Keratinocyte (primary cell): ENCODE measurements at regions not wholly inside any gene's neighbourhood (a gene's known extent, or its start where the extent isn't known, plus 50 kb on each side); places are given as distances from the start of the nearest gene placed in this dataset.

Experiments
- DNase-seq: peaks from one replicate; pipeline ENCODE4 v3.0.0-alpha.2; 2011; ENCODE audit warnings: low read depth, missing footprints, low spot score
- FAIRE-seq: peaks from 2 replicates; lab custom pipeline; 2011; peaks lifted over from hg19 to GRCh38; lab: Jason Lieb, UNC
- H2AFZ ChIP-seq: 2 replicates; pipeline ENCODE4 v1.6.0; 2012; ENCODE audit warnings: low read length, control low read depth, inconsistent platforms; ENCODE audit not compliant: control insufficient read depth
- H3K27ac ChIP-seq: 2 replicates; pipeline ENCODE4 v1.5.1; 2011; ENCODE audit warnings: low read length; ENCODE audit not compliant: control insufficient read depth, insufficient read depth
- H3K27me3 ChIP-seq: 3 replicates; pipeline ENCODE4 v1.6.0; 2011; ENCODE audit warnings: low read length; ENCODE audit not compliant: control insufficient read depth, insufficient read depth; ENCODE audit errors: extremely low read depth
- H3K36me3 ChIP-seq, 2 experiments: 2 replicates in 1 of 2; 3 replicates in 1 of 2; pipeline ENCODE4 v1.5.1; 2011; ENCODE audit warnings: low read length in 2 of 2, mild to moderate bottlenecking in 1 of 2; ENCODE audit not compliant: control insufficient read depth in 2 of 2, insufficient read depth in 2 of 2; ENCODE audit errors: extremely low read depth in 1 of 2
- H3K4me1 ChIP-seq: 3 replicates; pipeline ENCODE4 v1.5.1; 2011; ENCODE audit warnings: low read length; ENCODE audit not compliant: control insufficient read depth, insufficient read depth; ENCODE audit errors: extremely low read depth
- H3K4me2 ChIP-seq: 3 replicates; pipeline ENCODE4 v1.6.0; 2011; ENCODE audit warnings: low read depth, low read length; ENCODE audit not compliant: control insufficient read depth, insufficient read depth; ENCODE audit errors: extremely low read depth
- H3K4me3 ChIP-seq, 3 experiments: fragments of 200-600 bp in 1 of 3; sonication (generic) in 1 of 3; 2 replicates in 2 of 3; 3 replicates in 1 of 3; pipeline ENCODE4 v1.5.1; 2011 to 2016; ENCODE audit warnings: low read length in 3 of 3, mild to moderate bottlenecking in 3 of 3, control low read depth in 2 of 3, inconsistent platforms in 1 of 3, low read depth in 1 of 3, mixed read lengths in 1 of 3, mixed run types in 1 of 3, moderate library complexity in 1 of 3; ENCODE audit not compliant: control insufficient read depth in 2 of 3, insufficient read depth in 2 of 3; ENCODE audit errors: extremely low read depth in 1 of 3
- H3K79me2 ChIP-seq: 2 replicates; pipeline ENCODE4 v1.6.0; 2012; ENCODE audit warnings: low read length; ENCODE audit not compliant: control insufficient read depth, insufficient read depth
- H3K9ac ChIP-seq: 3 replicates; pipeline ENCODE4 v1.6.0; 2011; ENCODE audit warnings: low read length; ENCODE audit not compliant: control insufficient read depth, insufficient read depth; ENCODE audit errors: extremely low read depth
- H3K9me1 ChIP-seq: 3 replicates; pipeline ENCODE4 v1.6.0; 2011; ENCODE audit warnings: low read length; ENCODE audit not compliant: control insufficient read depth, insufficient read depth; ENCODE audit errors: extremely low read depth
- H3K9me3 ChIP-seq: 2 replicates; pipeline ENCODE4 v1.5.1; 2012; ENCODE audit warnings: low read depth, low read length; ENCODE audit not compliant: control insufficient read depth
- H4K20me1 ChIP-seq: 3 replicates; pipeline ENCODE4 v1.6.0; 2011; ENCODE audit warnings: low read length; ENCODE audit not compliant: control insufficient read depth, insufficient read depth; ENCODE audit errors: extremely low read depth
- EZH2 ChIP-seq: IDR thresholded peaks from one replicate; pipeline ENCODE4 v1.6.1; 2012; ENCODE audit warnings: inconsistent platforms, mild to moderate bottlenecking, low read length, moderate library complexity
- dilution Hi-C: fragments of 300-500 bp; cut with MboI; formaldehyde crosslinking; loops from one replicate; pipeline ENCODE4 v1.7.0; 2020; ENCODE audit warnings: low sequenced_read_pairs; ENCODE audit not compliant: extremely low pct_ligation_motif_present
- TF ChIP-seq, protein P1 (sequence below), 3 experiments: IDR thresholded peaks in 1 of 3; conservative IDR thresholded peaks in 1 of 3; optimal IDR thresholded peaks in 1 of 3; 2 replicates in 2 of 3; 3 replicates in 1 of 3; pipeline versions ENCODE3 to v1.5.1; 2011; ENCODE audit warnings: low read length in 3 of 3, mild to moderate bottlenecking in 3 of 3, moderate library complexity in 2 of 3, control low read depth in 1 of 3, inconsistent platforms in 1 of 3; ENCODE audit not compliant: insufficient read depth in 2 of 3; ENCODE audit errors: extremely low read depth in 1 of 3

- FAIRE-seq = no peak
- Histone ChIP-seq H3K27ac (no peak overlapping the region), H3K27me3 (no peaks in the 10 kb centered on the region), H3K4me1 (no peaks in the 10 kb centered on the region), H3K9ac (no peak overlapping the region), H3K36me3 (no peaks in the 10 kb centered on the region), H3K79me2 (no peaks in the 10 kb centered on the region), H3K4me3 (no peak overlapping the region), H4K20me1 (no peaks in the 10 kb centered on the region), H3K9me3 (no peaks in the 10 kb centered on the region), H2AFZ (no peak overlapping the region), H3K4me2 (no peak overlapping the region), H3K9me1 (no peaks in the 10 kb centered on the region)
- TF ChIP-seq, protein P1, sequence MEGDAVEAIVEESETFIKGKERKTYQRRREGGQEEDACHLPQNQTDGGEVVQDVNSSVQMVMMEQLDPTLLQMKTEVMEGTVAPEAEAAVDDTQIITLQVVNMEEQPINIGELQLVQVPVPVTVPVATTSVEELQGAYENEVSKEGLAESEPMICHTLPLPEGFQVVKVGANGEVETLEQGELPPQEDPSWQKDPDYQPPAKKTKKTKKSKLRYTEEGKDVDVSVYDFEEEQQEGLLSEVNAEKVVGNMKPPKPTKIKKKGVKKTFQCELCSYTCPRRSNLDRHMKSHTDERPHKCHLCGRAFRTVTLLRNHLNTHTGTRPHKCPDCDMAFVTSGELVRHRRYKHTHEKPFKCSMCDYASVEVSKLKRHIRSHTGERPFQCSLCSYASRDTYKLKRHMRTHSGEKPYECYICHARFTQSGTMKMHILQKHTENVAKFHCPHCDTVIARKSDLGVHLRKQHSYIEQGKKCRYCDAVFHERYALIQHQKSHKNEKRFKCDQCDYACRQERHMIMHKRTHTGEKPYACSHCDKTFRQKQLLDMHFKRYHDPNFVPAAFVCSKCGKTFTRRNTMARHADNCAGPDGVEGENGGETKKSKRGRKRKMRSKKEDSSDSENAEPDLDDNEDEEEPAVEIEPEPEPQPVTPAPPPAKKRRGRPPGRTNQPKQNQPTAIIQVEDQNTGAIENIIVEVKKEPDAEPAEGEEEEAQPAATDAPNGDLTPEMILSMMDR (optimal IDR thresholded peaks at IDR 0.05 in 1 of 3, IDR thresholded peaks at IDR 0.05 in 1 of 3, conservative IDR thresholded peaks at IDR 0.05 in 1 of 3; ENCODE audit: extremely low read depth in 1 of 3, insufficient read depth in 2 of 3, low read length in 3 of 3) = no peak
- no peak for TF ChIP-seq EZH2
- no peak for DNase-seq
- dilution Hi-C loops = no loop called here
These were observed 83.7 kb upstream of the PPP2R5A start for GRCh38 chr1:212201461-212201860.

GRCh38 chr1:212203630-212204029, 81.6 kb upstream of the PPP2R5A start:
- Histone ChIP-seq H4K20me1 (no peaks in the 10 kb centered on the region), H3K9ac (no peak overlapping the region), H3K79me2 (no peaks in the 10 kb centered on the region), H3K4me1 (no peaks in the 10 kb centered on the region), H2AFZ (no peak overlapping the region), H3K36me3 (no peaks in the 10 kb centered on the region), H3K27ac (no peak overlapping the region), H3K4me2 (no peak overlapping the region), H3K9me1 (no peaks in the 10 kb centered on the region), H3K9me3 (no peaks in the 10 kb centered on the region), H3K4me3 (no peak overlapping the region), H3K27me3 (no peaks in the 10 kb centered on the region)
- TF ChIP-seq, protein P1 (optimal IDR thresholded peaks at IDR 0.05 in 1 of 3, IDR thresholded peaks at IDR 0.05 in 1 of 3, conservative IDR thresholded peaks at IDR 0.05 in 1 of 3; ENCODE audit: extremely low read depth in 1 of 3, insufficient read depth in 2 of 3, low read length in 3 of 3) = no peak
- no peak for TF ChIP-seq EZH2
- dilution Hi-C loops = no loop called here
- FAIRE-seq (no peak), DNase-seq (no peak)
